HCT116 (cell line): ENCODE measurements at regions not wholly inside any gene's neighbourhood (a gene's known extent, or its start where the extent isn't known, plus 50 kb on each side); places are given as distances from the start of the nearest gene placed in this dataset.

Experiments used
- ATF3 ChIP-seq: IDR thresholded peaks from 2 replicates; pipeline ENCODE4 v1.6.1; 2012
- CTCF ChIP-seq, 3 experiments: fragments of 200-600 bp in 1 of 3; sonication (generic) in 1 of 3; IDR thresholded peaks in 2 of 3; conservative IDR thresholded peaks in 1 of 3; 2 replicates each; pipeline ENCODE4 v1.5.1; 2012 to 2017; ENCODE audit warnings: low read depth in 2 of 3, low read length in 2 of 3, antibody characterized with exemption in 1 of 3, borderline replicate concordance in 1 of 3, control low read depth in 1 of 3, mild to moderate bottlenecking in 1 of 3, mixed read lengths in 1 of 3, mixed run types in 1 of 3, moderate library complexity in 1 of 3; ENCODE audit not compliant: insufficient read depth in 1 of 3
- EGR1 ChIP-seq: IDR thresholded peaks from 2 replicates; pipeline ENCODE4 v1.6.1; 2012; ENCODE audit warnings: low read depth
- JUND ChIP-seq: IDR thresholded peaks from 2 replicates; pipeline ENCODE4 v1.6.1; 2012
- POLR2A ChIP-seq: IDR thresholded peaks from 2 replicates; pipeline ENCODE4 v1.7.0; 2011; ENCODE audit warnings: borderline replicate concordance; ENCODE audit not compliant: insufficient read depth, insufficient read length; ENCODE audit errors: extremely low read depth
- POLR2AphosphoS5 ChIP-seq: IDR thresholded peaks from 2 replicates; pipeline ENCODE4 v1.6.1; 2011; ENCODE audit warnings: mild to moderate bottlenecking, low read depth, low read length, moderate library complexity
- REST ChIP-seq: IDR thresholded peaks from 2 replicates; pipeline ENCODE4 v1.6.1; 2012; ENCODE audit warnings: low read depth
- SIN3A ChIP-seq: IDR thresholded peaks from 2 replicates; pipeline ENCODE4 v1.6.1; 2012; ENCODE audit warnings: low read depth
- TCF7L2 ChIP-seq: IDR thresholded peaks from 2 replicates; pipeline ENCODE4 v1.7.0; 2011; ENCODE audit warnings: borderline replicate concordance, inconsistent platforms; ENCODE audit not compliant: insufficient read depth, insufficient read length; ENCODE audit errors: extremely low read depth
- ZFX ChIP-seq: fragments of 450-650 bp; IDR thresholded peaks from 2 replicates; pipeline ENCODE4 v1.6.1; 2017

GRCh38 chr17:71003736-71004135 is 834.4 kb downstream of the KCNJ2 start:
- TF ChIP-seq CTCF (IDR thresholded peaks at IDR 0.05 in 2 of 3, conservative IDR thresholded peaks at IDR 0.05 in 1 of 3; ENCODE audit: borderline replicate concordance in 1 of 3, insufficient read depth in 1 of 3, low read depth in 2 of 3, low read length in 2 of 3), result no peak
- no peak for TF ChIP-seq REST
- TF ChIP-seq TCF7L2, result no peak
- TF ChIP-seq SIN3A, result no peak
- TF ChIP-seq JUND, result no peak
- no peak for TF ChIP-seq POLR2A
- TF ChIP-seq ATF3, result no peak
- TF ChIP-seq ZFX, result no peak
- TF ChIP-seq EGR1, result no peak
- TF ChIP-seq POLR2AphosphoS5, result no peak
